BJ (cell line): ENCODE measurements at regions not wholly inside any gene's neighbourhood (a gene's known extent, or its start where the extent isn't known, plus 50 kb on each side); places are given as distances from the start of the nearest gene placed in this dataset.
"Not testable (repeated sequence)": the region's sequence is repeated elsewhere in the genome, so short reads cannot be mapped to it uniquely, and the experiment has no call there.

Source experiments
- CTCF ChIA-PET: fragments of 350-600 bp; formaldehyde crosslinking; extraction: SDS; loops from one replicate; lab custom pipeline; 2021; ENCODE audit warnings: antibody characterized with exemption, inconsistent platforms; lab: Yijun Ruan, JAX
- POLR2A ChIA-PET: fragments of 300-600 bp; sonication (Branson Sonifier 250); formaldehyde crosslinking; extraction: SDS; loops from one replicate; lab custom pipeline; 2021; ENCODE audit warnings: antibody characterized with exemption; lab: Charles Lee
- DNase-seq: peaks from one replicate; pipeline ENCODE4 v3.0.0-alpha.2; 2011; ENCODE audit warnings: low read depth
- H3K27me3 ChIP-seq: 2 replicates; pipeline ENCODE4 v1.6.0; 2011; ENCODE audit warnings: low read length; ENCODE audit not compliant: control insufficient read depth, insufficient read depth
- H3K36me3 ChIP-seq: 2 replicates; pipeline ENCODE4 v1.5.1; 2011; ENCODE audit warnings: low read length; ENCODE audit not compliant: control insufficient read depth, insufficient read depth
- H3K4me3 ChIP-seq: 2 replicates; pipeline ENCODE4 v1.5.1; 2011; ENCODE audit warnings: low read depth, mild to moderate bottlenecking, control low read depth, low read length
- CTCF ChIP-seq: IDR thresholded peaks from 2 replicates; pipeline ENCODE4 v1.5.1; 2011; ENCODE audit warnings: low read depth, mild to moderate bottlenecking, control low read depth, inconsistent platforms, low read length, moderate library complexity; ENCODE audit not compliant: insufficient read depth

DNA sequence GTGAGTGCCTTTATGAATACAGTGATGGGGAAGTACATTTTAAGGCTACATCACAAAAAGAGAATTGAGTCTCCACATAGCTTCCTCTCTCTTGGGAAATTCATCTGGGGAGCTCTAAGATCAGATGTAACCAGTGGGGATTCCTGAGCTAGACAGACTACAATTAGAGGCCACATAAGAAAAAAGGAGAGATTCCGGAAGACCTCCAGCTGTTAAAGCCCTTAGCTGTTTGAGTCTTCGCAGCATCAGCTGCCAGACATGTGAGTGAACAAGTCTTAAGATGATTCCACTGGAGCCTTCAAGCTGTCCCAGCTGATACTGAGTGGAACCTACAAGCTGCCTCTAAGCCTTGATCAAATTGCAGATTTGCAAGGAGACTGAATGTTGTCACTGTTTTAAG is 448.5 kb downstream of the NXPH1 start:
- no peak for TF ChIP-seq CTCF
- ChIA-PET CTCF (no interaction called here), POLR2A (no interaction called here)

GRCh38 chr7:8885480-8886000 is 452.1 kb downstream of the NXPH1 start:
- ChIA-PET CTCF (interaction anchor here (0.8 kb wide), 1 partner anchor 19 kb away, joined by 3 read pairs; no protein-coding TSS in a partner anchor), POLR2A (no interaction called here)
- TF ChIP-seq CTCF = no peak
- Histone ChIP-seq H3K27me3 (no peaks in the 10 kb centered on the region), H3K4me3 (no peak overlapping the region), H3K36me3 (no peaks in the 10 kb centered on the region)
- DNase-seq = no peak

More for the DNA sequence above, 448.5 kb downstream of the NXPH1 start:
- no peak for DNase-seq
- no peak overlapping the region for H3K4me3 ChIP-seq
- H3K36me3 ChIP-seq = no peaks in the 10 kb centered on the region
- H3K27me3 ChIP-seq = no peaks in the 10 kb centered on the region

GRCh38 chr7:8890346-8890745 is 456.9 kb downstream of the NXPH1 start:
- CTCF ChIA-PET, H3K36me3 ChIP-seq, DNase-seq, H3K27me3 ChIP-seq, H3K4me3 ChIP-seq, POLR2A ChIA-PET: not testable (repeated sequence)

- CTCF ChIA-PET = no interaction called here
- no peak for DNase-seq
- H3K36me3 ChIP-seq = no peaks in the 10 kb centered on the region
- H3K4me3 ChIP-seq = no peak overlapping the region
- no peak for TF ChIP-seq CTCF
- H3K27me3 ChIP-seq = no peaks in the 10 kb centered on the region
- POLR2A ChIA-PET = no interaction called here
Measured at GRCh38 chr7:8893775-8894174, 460.4 kb downstream of the NXPH1 start.

GRCh38 chr7:8906396-8907075 is 473.1 kb downstream of the NXPH1 start:
- no peaks in the 10 kb centered on the region for H3K27me3 ChIP-seq
- ChIA-PET POLR2A (no interaction called here), CTCF (no interaction called here)
- no peaks in the 10 kb centered on the region for H3K36me3 ChIP-seq
- H3K4me3 ChIP-seq = no peak overlapping the region
- no peak for DNase-seq
- TF ChIP-seq CTCF = no peak

DNA sequence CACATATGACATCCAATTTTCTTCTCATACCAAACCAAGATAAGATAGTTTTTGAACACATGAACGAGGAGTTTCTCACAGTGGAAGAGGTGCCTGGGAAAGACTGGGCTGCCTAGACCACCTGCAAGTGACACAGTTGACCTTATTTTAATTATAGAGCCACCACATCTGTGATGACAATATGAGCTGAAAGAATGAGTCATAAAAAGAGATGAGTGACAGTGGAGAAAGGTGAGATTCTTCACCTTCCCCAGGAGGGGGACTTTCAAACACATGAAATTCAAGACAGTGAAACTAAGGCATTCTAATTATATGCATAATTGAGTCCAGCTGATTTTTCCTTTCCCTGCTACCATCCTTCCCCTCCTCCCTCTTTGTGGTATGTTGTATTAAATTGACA is 475.5 kb downstream of the NXPH1 start:
- Histone ChIP-seq H3K36me3 (no peaks in the 10 kb centered on the region), H3K4me3 (no peak overlapping the region), H3K27me3 (no peaks in the 10 kb centered on the region)
- no peak for TF ChIP-seq CTCF
- POLR2A ChIA-PET = no interaction called here
- no peak for DNase-seq
- CTCF ChIA-PET = no interaction called here
